Activated naive CD8-positive, alpha-beta T cell treated with anti-CD3 and anti-CD28 coated beads, Interleukin-2, amount 10 ng/mL, durations not matched to agents 7 days and 5 days (primary cell): ENCODE measurements at regions not wholly inside any gene's neighbourhood (a gene's known extent, or its start where the extent isn't known, plus 50 kb on each side); places are given as distances from the start of the nearest gene placed in this dataset.
A peak's percentile ranks its signal among the peaks of the same experiment; 100 is the strongest.
"Not testable (repeated sequence)": the region's sequence is repeated elsewhere in the genome, so short reads cannot be mapped to it uniquely, and the experiment has no call there.

ENCODE experiments used
- ATAC-seq: fragments of 150-1000 bp; cut with Tn5 transposase; one replicate; pipeline ENCODE4 v1.10.0; 2021; ENCODE audit warnings: low read depth, moderate library complexity
- POLR2A ChIA-PET: fragments of 350-600 bp; sonication (Branson Sonifier 250); formaldehyde crosslinking; loops from one replicate; lab custom pipeline; 2021; ENCODE audit warnings: antibody characterized with exemption; lab: Charles Lee
- DNase-seq: peaks from one replicate; pipeline ENCODE4 v3.0.0; 2021
- H3K27ac Mint-ChIP-seq: one replicate; pipeline ENCODE4 v1.8.0; 2022; ENCODE audit warnings: mild to moderate bottlenecking, mixed read lengths
- H3K27me3 Mint-ChIP-seq: one replicate; pipeline ENCODE4 v1.8.0; 2022; ENCODE audit warnings: mild to moderate bottlenecking, moderate library complexity, mixed read lengths
- H3K36me3 Mint-ChIP-seq: one replicate; pipeline ENCODE4 v1.8.0; 2021; ENCODE audit warnings: mild to moderate bottlenecking, mixed read lengths
- H3K4me1 Mint-ChIP-seq: one replicate; pipeline ENCODE4 v1.8.0; 2021; ENCODE audit warnings: mixed read lengths
- H3K4me3 Mint-ChIP-seq: one replicate; pipeline ENCODE4 v1.8.0; 2022; ENCODE audit warnings: mild to moderate bottlenecking, moderate library complexity, mixed read lengths
- H3K9me3 Mint-ChIP-seq: one replicate; pipeline ENCODE4 v1.8.0; 2021; ENCODE audit warnings: mixed read lengths

GRCh38 chr13:44840131-44840530 is 149.1 kb downstream of the NUFIP1 start:
- DNase-seq: no peak
- Mint-ChIP-seq H3K27me3 (no peaks in the 10 kb centered on the region), H3K4me3 (no peak overlapping the region), H3K4me1 (peaks cover 6% of the 10 kb centered on the region), H3K9me3 (no peaks in the 10 kb centered on the region), H3K36me3 (no peaks in the 10 kb centered on the region), H3K27ac (no peak overlapping the region)
- no peak for ATAC-seq
- POLR2A ChIA-PET: no interaction called here

DNA sequence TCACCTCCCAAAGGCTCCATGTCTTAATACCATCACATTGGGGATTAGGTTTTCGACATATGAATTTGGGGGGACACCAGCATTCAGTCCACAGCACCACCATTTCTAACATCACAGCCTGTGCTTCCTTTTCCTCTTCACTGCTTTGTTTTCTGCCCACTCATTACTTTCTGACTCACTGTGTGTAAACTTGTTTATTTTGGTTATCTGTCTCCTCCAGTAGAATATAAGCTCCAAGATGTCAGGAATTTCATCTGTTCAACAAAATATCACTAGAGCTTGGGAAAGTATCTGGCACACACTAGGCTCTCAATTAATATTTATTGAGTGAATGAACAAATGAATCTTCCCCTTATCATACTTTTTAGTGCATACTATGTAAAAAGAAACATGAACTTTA is 152.0 kb downstream of the NUFIP1 start:
- H3K27me3 Mint-ChIP-seq: peaks cover 2% of the 10 kb centered on the region
- POLR2A ChIA-PET: no interaction called here

GRCh38 chr13:44834404-44834803 is 154.9 kb downstream of the NUFIP1 start:
- Mint-ChIP-seq H3K27me3 (peaks cover 2% of the 10 kb centered on the region), H3K9me3 (no peaks in the 10 kb centered on the region), H3K27ac (no peak overlapping the region), H3K36me3 (no peaks in the 10 kb centered on the region), H3K4me3 (no peak overlapping the region), H3K4me1 (no peaks in the 10 kb centered on the region)
- ATAC-seq (no peak), DNase-seq (no peak)
- POLR2A ChIA-PET: no interaction called here

More for the DNA sequence above, 152.0 kb downstream of the NUFIP1 start:
- DNase-seq (no peak), ATAC-seq (no peak)
- no peaks in the 10 kb centered on the region for H3K9me3 Mint-ChIP-seq
- H3K36me3 Mint-ChIP-seq: no peaks in the 10 kb centered on the region
- H3K4me3 Mint-ChIP-seq: no peak overlapping the region
- no peak overlapping the region for H3K27ac Mint-ChIP-seq
- no peaks in the 10 kb centered on the region for H3K4me1 Mint-ChIP-seq

GRCh38 chr13:44833626-44834025 is 155.6 kb downstream of the NUFIP1 start:
- Mint-ChIP-seq H3K27ac (no peak overlapping the region), H3K27me3 (peaks cover 2% of the 10 kb centered on the region), H3K4me3 (no peak overlapping the region), H3K4me1 (no peaks in the 10 kb centered on the region), H3K36me3 (no peaks in the 10 kb centered on the region), H3K9me3 (no peaks in the 10 kb centered on the region)
- POLR2A ChIA-PET: no interaction called here
- ATAC-seq: no peak
- DNase-seq: no peak

DNA sequence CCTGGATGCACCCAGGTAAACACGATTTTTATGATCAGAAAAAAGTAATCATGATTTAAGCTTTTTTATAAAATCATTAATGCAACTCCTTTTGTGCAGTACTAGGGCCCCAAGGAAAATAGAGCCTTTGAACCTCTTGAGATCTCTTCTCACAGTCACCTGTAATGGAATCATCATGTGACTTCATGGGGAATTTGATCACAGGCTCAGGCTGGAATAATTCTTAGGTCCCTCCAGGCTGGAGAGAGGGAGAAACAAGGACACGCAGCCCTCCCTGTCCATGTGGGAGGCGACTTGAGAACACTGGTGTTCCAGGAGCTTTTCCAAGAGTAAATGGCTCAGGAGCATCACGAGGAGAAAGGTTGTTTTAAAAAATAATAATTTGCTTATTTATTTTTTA is 156.1 kb downstream of the NUFIP1 start:
- Mint-ChIP-seq H3K27ac (no peak overlapping the region), H3K4me1 (no peaks in the 10 kb centered on the region), H3K27me3 (peaks cover 2% of the 10 kb centered on the region), H3K4me3 (no peak overlapping the region), H3K36me3 (no peaks in the 10 kb centered on the region), H3K9me3 (no peaks in the 10 kb centered on the region)
- ATAC-seq (no peak), DNase-seq (no peak)
- POLR2A ChIA-PET: no interaction called here

GRCh38 chr13:44826591-44827350 is 162.5 kb downstream of the NUFIP1 start:
- Mint-ChIP-seq H3K27ac (no peak overlapping the region), H3K4me1 (no peaks in the 10 kb centered on the region), H3K9me3 (no peaks in the 10 kb centered on the region), H3K4me3 (no peak overlapping the region), H3K27me3 (no peaks in the 10 kb centered on the region), H3K36me3 (no peaks in the 10 kb centered on the region)
- DNase-seq (no peak), ATAC-seq (no peak)
- POLR2A ChIA-PET: no interaction called here

GRCh38 chr13:44825953-44826352 is 163.3 kb downstream of the NUFIP1 start:
- Mint-ChIP-seq H3K4me3 (no peak overlapping the region), H3K4me1 (no peaks in the 10 kb centered on the region)
- DNase-seq: no peak

DNA sequence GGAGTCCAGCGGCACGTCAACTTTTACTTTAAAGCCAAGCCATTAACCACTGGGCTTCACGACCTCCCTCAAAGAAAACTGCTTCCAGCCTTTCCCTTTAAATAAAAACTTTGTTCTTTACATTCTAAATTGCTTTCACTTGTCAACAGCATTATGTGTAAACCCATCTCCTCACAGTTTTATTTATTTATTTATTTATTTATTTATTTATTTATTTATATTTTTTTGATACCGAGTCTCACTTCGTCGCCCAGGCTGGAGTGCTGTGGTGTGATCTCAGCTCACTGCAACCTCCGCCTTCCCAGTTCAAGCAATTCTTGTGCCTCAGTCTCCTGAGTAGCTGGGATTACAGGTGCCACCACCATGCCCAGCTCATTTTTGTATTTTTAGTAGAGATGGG is 165.7 kb downstream of the NUFIP1 start:
- ATAC-seq, H3K27me3 Mint-ChIP-seq, H3K4me3 Mint-ChIP-seq, H3K36me3 Mint-ChIP-seq, H3K4me1 Mint-ChIP-seq, POLR2A ChIA-PET, H3K27ac Mint-ChIP-seq, DNase-seq, H3K9me3 Mint-ChIP-seq: not testable (repeated sequence)

More at GRCh38 chr13:44825953-44826352, 163.3 kb downstream of the NUFIP1 start:
- no peak overlapping the region for H3K27ac Mint-ChIP-seq
- H3K9me3 Mint-ChIP-seq: no peaks in the 10 kb centered on the region
- H3K36me3 Mint-ChIP-seq: no peaks in the 10 kb centered on the region
- H3K27me3 Mint-ChIP-seq: no peaks in the 10 kb centered on the region
- POLR2A ChIA-PET: no interaction called here
- no peak for ATAC-seq

- POLR2A ChIA-PET: no interaction called here
- H3K9me3 Mint-ChIP-seq: no peaks in the 10 kb centered on the region
- H3K4me1 Mint-ChIP-seq: no peaks in the 10 kb centered on the region
- H3K27ac Mint-ChIP-seq: no peak overlapping the region
- H3K36me3 Mint-ChIP-seq: no peaks in the 10 kb centered on the region
- no peak overlapping the region for H3K4me3 Mint-ChIP-seq
- peaks cover 3% of the 10 kb centered on the region for H3K27me3 Mint-ChIP-seq
- ATAC-seq (no peak), DNase-seq (no peak)
These were observed 167.0 kb downstream of the NUFIP1 start for GRCh38 chr13:44822291-44822690.

DNA sequence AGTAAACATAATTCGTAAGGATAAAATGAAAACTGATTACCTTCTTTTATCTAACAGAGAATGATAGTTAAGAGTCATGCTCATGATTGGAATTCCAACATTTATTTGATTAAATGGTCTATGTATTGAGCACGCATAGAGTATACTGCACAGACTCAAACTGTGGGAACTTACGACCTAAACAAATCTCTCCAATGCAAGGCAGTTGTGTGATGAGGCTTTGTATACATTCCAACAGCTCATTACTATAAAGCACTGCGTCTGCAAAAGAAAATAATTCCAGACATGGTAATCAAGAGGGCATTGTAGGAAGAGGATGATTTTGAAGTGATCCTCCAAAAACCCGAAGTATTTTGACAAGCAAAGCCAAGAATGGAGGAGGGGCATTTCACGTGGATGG is 169.5 kb downstream of the NUFIP1 start:
- no peak for ATAC-seq
- Mint-ChIP-seq H3K36me3 (no peaks in the 10 kb centered on the region), H3K9me3 (no peaks in the 10 kb centered on the region), H3K27me3 (peaks cover 3% of the 10 kb centered on the region), H3K4me1 (no peaks in the 10 kb centered on the region), H3K4me3 (no peak overlapping the region), H3K27ac (no peak overlapping the region)
- POLR2A ChIA-PET: no interaction called here
- DNase-seq: no peak

- no peaks in the 10 kb centered on the region for H3K9me3 Mint-ChIP-seq
- POLR2A ChIA-PET: no interaction called here
- no peaks in the 10 kb centered on the region for H3K36me3 Mint-ChIP-seq
- DNase-seq: no peak
- H3K27ac Mint-ChIP-seq: no peak overlapping the region
- H3K4me1 Mint-ChIP-seq: no peaks in the 10 kb centered on the region
- ATAC-seq: peak; percentile 61
- H3K4me3 Mint-ChIP-seq: no peak overlapping the region
- H3K27me3 Mint-ChIP-seq: peaks cover 3% of the 10 kb centered on the region
These were observed 170.0 kb downstream of the NUFIP1 start for GRCh38 chr13:44819245-44819644.

- Mint-ChIP-seq H3K27me3 (peaks cover 3% of the 10 kb centered on the region), H3K36me3 (no peaks in the 10 kb centered on the region), H3K27ac (no peak overlapping the region), H3K4me3 (no peak overlapping the region), H3K9me3 (no peaks in the 10 kb centered on the region), H3K4me1 (no peaks in the 10 kb centered on the region)
- DNase-seq (no peak), ATAC-seq (no peak)
- POLR2A ChIA-PET: no interaction called here
These were observed 170.8 kb downstream of the NUFIP1 start for GRCh38 chr13:44818428-44818827.

DNA sequence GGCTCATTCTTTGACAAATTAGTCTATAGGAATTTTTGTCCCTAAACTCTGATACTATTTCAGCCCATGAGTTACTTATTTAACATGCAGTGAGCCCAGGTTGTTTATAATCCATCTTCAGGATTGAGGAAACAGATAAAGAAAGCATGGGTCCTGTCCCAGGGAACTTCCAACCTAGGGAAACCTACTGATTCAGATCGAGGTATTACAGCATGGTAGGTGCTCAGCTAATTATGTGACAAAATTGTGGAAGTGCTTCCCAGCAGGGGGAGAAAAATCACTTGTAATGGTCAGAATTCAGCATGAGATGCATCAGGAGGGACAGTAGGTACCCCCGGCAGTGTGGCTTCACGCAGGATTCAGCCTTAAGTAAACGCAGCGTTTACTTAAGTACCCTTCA is 171.3 kb downstream of the NUFIP1 start:
- peaks cover 6% of the 10 kb centered on the region for H3K27me3 Mint-ChIP-seq
- H3K4me3 Mint-ChIP-seq: no peak overlapping the region
- no peaks in the 10 kb centered on the region for H3K4me1 Mint-ChIP-seq
- ATAC-seq: no peak
- H3K9me3 Mint-ChIP-seq: no peaks in the 10 kb centered on the region
- no peak for DNase-seq
- POLR2A ChIA-PET: no interaction called here
- H3K27ac Mint-ChIP-seq: no peak overlapping the region
- no peaks in the 10 kb centered on the region for H3K36me3 Mint-ChIP-seq

DNA sequence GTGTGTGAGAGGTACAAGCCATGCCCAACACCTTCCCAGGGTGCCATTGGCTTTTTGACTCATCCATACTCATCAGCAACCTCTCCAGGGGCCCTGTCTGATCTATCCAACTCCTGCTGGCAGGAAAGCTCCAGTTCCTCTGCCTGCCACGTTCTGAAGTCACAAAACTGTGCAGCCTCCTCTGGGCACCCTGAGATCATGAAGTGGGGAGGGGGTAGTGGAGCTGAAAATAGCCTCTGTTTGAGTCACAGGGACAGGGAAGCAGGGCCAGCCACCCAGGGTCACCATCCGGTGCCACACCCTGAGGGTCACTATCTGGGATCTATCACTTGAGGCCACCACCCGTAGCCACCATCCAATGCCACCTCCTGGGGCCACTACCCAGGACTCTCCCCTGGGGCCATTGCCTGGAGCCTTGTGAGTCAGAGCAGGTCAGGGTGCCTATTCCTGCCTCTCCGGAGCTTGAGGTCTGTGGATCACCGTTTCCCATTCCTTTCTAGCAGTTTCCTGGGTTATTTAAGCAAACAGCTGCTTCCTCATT is 172.1 kb downstream of the NUFIP1 start:
- H3K27ac Mint-ChIP-seq: no peak overlapping the region
- POLR2A ChIA-PET: no interaction called here
- no peak for DNase-seq

More for the DNA sequence above, 172.1 kb downstream of the NUFIP1 start:
- no peak for ATAC-seq
- Mint-ChIP-seq H3K4me3 (no peak overlapping the region), H3K27me3 (peaks cover 14% of the 10 kb centered on the region), H3K9me3 (no peaks in the 10 kb centered on the region), H3K36me3 (no peaks in the 10 kb centered on the region), H3K4me1 (no peaks in the 10 kb centered on the region)
